NCI-H69 (cell line): ENCODE measurements at regions not wholly inside any gene's neighbourhood (a gene's known extent, or its start where the extent isn't known, plus 50 kb on each side); places are given as distances from the start of the nearest gene placed in this dataset.

Experiments used
- DNase-seq: peaks from one replicate; lab custom pipeline; 2025; lab: John Stamatoyannopoulos, UW

DNA sequence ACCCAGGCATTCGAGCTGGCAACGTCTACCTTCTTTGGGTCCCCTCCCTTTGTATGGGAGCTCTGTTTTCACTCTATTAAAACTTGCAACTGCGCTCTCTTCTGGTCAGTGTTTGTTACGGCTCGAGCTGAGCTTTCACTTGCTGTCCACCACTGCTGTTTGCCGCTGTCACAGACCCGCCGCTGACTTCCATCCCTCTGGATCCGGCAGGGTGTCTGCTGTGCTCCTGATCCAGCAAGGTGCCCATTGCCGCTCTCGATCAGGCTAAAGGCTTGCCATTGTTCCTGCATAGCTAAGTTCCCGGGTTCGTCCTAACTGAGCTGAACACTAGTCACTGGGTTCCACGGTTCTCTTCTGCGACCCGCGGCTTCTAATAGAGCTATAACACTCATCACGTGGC is 183.5 kb upstream of the GALNTL6 start:
- no peak for DNase-seq

DNA sequence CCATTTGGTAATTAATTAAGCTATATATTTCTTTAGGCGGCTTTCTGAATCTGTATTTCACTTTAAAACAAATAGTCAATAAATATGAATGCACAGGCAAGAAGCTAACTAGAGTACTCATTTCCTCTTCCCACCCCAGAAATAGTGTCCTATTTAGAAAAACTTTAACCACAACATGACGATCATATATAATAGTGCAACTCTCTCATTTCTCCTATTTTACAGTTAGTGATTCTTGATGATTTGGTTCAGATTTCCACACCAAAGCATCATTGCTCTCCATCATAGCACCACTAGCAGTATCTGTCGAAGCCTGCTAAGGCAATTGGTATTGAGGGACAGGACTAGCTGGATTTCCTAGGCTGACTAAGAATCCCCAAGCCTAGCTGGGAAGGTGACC is 184.0 kb upstream of the GALNTL6 start:
- DNase-seq, result no peak

DNA sequence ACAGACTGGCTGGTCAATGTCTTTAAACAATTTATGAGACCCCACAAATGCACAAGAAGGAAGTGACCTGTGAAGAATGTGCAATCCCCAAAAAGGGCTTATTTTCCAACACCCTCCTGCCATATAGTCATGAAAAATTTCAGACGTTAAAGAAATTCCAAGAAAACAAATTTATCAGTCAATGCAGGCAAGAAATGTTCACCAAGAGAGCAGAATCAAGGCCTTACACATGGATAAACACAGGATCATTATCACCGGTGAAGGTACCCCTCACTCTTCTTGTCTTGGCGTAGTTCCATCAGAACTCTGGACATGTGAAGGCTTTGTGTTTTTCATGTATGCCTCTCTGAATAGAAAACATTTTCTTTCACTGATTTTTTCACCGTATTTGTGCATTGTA is 186.7 kb upstream of the GALNTL6 start:
- no peak for DNase-seq

DNA sequence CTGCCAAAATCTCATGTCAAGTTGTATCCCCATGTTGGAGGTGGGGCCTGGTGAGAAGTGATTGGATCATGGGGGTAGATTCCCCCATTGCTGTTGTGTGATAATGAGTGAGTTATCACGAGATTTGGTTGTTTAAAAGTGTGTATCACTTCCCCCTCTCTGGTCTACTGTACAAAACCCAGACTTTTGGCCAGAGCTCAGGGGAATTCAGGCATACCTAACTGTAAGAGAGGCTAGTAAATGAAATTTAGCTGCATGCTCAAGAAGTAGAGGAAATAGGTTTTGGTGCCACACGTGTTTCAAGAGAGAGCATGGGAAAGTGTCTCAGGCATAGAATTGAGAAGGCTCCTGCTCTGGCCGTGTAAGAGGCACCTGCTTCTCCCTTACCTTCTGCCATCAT is 190.5 kb upstream of the GALNTL6 start:
- no peak for DNase-seq

DNA sequence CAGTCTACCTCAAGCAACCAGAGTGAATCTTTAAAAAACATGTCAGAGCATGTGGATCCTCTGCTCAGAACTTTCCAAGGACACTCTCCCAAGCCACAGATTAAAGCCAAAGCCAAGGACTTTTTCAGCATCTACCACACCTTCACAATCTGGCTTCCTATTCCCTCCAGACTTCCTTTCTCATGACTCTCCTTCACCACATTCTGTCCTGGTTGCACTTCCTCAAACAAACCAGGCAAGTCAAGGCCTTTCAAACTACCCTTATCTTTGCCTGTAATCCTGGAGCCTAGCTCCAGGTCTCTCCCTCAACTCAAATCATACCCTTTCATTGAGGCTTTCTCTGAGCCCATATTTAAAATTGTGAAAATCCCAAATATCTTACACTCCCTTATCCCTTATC is 191.6 kb upstream of the GALNTL6 start:
- DNase-seq, result no peak

DNA sequence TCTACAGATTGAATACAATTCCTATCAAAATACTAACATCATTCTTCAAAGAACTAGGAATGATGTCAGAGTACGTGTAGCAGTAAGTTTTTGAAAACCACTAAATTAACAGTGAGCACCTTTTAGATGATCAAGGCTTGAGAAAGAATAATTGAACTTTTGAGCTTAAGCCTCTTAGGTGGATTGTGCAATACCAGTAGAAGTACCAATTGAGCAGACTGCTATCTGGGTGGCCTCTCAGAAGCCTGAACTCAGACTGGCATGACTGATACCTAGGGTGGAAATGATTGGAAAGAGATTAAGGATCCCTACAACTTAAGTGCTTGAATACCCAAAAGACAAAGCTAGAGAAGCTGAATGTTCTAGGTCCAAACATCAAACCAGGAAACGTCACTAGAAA is 200.3 kb upstream of the GALNTL6 start:
- no peak for DNase-seq

DNA sequence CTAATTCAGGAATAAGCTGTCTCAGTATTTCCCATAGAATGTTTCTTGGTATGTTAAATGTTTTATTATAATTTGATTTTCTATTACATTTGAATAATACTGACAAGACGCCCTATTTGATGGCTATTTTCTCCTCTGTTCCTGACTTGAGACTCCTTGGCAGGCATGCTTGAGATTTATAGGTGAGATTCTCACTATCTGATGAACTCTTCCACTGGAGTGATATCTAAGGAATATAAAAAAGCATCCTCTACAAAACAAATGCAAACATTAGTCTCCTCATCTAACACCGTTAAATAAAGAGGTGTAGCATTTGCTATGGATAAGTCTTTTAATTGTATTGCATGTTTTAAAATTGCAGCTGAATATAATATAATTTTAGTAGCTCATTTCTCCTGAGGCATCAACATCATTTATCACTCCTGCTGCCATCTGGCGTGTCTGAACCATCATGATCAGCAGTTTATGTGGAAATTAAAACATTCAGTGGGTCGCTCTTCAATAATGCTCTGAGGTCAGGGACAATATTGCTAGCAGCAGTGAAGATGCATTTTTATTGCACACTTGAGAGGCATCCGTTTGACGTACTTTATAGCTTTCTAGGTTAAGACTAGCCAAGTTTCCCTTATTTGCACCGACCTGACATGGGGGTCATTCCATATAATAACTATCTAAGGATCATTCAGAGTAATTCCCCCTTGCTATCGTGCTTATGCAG is 210.4 kb upstream of the GALNTL6 start:
- peak; percentile 33 for DNase-seq

DNA sequence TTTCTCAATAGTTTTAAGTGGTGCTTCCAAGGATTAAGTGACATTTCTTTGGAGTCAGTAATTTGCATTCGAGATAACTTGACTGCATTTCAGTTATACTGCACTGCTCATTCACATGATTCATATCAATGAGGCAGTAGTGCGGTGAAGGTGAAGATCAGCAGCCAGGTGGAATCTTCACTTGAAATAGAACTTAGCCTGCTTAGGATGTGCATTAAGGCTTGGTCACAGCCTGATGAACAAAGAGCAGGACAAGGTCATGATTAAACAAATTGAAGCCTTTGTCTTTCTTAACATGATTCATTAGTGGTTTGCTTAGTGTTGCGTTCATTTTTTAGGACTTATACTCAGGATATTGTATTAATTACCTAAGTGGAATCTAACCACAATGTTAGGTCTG is 212.1 kb upstream of the GALNTL6 start:
- no peak for DNase-seq

DNA sequence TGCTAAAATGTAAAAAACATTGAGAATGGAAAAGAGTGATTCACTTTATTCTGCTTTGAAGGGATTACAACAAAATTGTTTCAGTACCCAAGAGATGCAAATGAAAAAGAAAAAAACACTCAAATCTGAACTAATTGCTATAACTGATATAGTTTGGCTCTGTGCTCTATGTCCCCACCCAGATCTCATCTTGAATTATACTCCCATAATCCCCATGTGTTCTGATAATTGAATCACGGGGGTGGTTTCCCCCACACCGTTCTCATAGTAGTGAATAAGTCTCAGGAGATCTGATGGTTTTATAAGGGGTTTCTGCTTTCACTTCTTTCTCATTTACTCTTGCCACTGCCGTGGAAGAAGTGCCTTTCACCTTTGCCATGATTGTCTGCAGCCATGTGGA is 213.6 kb upstream of the GALNTL6 start:
- DNase-seq, result no peak

DNA sequence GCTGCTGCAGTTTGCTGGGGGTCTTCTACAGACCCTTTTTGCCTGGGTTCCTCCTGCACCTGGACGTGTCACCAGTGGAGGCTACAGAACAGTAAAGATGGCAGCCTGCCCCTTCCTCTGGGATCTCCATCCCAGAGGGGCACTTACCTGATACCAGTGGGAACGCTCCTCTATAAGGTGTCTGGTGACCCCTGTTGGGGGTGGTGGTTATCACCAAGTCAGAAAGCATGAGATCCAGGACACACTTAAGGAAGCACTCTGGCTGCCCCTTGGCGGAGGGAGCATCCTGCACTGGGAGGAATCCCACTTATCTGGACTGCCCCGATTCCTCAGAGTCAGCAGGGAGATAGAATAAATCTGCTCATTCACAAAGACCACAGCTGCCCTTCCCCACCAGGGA is 218.9 kb upstream of the GALNTL6 start:
- no peak for DNase-seq

DNA sequence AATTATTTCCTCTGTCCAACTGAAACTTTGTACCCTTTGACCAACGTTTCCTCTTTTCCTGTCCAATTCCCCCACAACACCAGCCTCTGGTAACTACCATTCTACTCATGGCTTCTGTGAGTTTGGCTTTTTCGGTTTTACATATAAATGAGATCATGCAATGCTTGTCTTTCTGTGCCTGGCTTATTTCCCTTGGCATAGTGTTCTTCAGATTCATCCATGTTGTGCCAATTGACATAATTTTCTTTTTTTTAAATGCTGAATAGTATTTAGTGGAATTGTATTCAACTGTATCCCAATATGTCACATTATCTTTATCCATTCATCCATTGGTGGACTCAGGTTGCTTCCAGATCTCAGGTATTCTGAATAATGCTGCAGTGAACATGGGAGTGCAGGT is 222.5 kb upstream of the GALNTL6 start:
- no peak for DNase-seq

DNA sequence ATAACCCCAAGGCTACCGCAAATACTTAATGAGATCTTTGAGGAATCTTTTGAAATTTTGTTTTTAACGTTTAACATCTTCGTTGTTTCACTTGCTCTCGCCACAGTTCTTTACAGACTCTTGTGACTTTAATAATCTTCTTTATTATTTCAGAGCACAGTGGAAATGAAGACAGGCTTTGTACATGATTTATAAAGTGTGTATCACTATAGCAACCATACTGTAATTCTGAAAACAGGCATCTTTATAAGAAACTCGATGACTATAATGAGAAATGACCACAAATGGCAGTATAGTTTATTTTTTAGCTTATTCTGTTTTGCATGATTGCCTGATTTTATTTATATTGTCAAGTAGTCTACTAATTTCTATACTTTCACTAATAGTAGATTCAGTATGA is 224.4 kb upstream of the GALNTL6 start:
- DNase-seq, result no peak

DNA sequence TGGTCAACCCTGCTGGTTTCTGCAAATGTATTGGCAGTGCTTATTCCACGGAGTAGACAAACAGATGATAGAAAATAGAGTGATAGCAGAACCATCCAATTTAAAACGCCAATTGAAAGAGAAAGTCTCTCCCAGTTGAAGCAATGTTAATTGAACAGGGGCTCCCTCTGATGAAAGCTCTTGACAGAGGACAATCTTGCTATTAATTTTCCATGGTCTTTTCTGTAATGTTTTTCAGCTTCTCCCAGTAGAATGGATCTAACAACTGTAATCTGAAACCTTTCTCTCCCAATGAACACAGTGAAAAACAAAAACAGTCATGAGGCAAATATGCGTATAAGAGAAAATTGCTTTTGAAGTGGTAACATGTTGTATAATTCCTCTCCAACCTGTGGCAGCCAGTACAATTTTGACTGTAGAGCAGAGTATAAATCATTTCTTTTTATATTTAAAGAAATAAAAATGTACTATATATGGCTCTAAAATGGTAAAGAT is 225.1 kb upstream of the GALNTL6 start:
- DNase-seq, result no peak

DNA sequence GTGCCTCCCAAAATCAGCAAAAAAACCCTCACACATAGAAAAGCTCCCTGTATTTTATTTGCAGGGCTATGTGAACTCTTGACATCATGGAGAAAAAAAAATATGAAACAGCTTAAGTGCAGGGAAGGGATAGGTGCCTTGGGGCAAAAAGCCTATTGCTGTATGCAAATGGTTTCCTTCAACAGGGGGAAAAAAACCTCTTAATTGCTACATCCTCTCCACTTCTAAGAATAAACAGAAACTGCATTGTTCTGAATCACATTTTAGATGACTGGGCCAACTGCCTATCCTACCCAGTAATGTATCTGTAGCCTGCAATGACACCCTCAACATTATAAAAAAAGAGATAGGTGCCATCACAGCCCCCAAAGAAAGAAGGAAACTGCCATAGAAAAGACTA is 229.4 kb upstream of the GALNTL6 start:
- DNase-seq, result no peak

DNA sequence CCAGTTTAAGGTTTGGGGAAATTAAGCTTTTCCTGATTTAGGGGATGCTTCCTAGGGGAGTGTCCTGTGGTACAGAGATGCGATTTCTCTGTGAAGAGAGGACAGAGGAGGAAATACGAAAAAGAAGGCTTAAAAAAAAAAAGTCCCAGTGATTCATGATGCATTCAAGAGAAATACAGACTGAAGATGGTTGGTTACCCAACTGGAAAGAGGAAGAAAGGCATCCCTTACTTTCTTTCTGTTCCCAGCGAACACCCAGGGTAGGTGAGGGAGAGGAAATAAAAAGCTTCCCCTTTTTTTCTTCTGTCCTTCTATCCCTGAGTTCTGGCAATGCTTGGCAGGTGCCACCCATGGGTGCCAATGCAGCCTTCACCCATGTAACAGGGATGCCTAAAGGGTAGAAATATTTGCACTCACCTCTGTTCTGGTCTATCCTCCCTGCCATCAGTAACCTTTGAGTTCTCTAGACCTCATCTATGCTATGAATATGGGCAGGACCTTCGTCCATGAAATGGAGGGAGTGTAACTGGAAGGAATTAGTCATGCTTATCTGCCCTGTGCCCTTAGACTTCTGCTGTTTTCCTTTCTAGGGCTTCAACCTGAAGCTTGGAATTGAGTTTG is 230.1 kb upstream of the GALNTL6 start:
- DNase-seq, result no peak

DNA sequence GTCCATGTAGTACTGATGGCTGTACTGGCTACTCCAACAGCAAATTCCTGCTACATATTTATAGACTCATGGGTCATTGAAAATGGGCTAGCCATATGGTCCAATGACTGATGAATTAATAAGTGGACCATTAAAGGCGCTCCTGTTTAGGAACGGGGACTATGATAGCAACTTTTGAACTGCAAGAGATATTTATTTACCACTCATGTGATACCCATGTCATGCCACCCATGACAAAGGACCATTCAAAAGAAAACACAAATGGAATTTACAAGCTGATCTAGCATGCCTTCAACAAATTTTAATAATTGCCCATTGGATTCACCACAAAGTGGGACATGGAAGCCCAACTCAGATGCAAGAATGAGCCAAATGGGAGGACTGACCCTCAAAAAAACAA is 240.0 kb upstream of the GALNTL6 start:
- DNase-seq, result no peak

DNA sequence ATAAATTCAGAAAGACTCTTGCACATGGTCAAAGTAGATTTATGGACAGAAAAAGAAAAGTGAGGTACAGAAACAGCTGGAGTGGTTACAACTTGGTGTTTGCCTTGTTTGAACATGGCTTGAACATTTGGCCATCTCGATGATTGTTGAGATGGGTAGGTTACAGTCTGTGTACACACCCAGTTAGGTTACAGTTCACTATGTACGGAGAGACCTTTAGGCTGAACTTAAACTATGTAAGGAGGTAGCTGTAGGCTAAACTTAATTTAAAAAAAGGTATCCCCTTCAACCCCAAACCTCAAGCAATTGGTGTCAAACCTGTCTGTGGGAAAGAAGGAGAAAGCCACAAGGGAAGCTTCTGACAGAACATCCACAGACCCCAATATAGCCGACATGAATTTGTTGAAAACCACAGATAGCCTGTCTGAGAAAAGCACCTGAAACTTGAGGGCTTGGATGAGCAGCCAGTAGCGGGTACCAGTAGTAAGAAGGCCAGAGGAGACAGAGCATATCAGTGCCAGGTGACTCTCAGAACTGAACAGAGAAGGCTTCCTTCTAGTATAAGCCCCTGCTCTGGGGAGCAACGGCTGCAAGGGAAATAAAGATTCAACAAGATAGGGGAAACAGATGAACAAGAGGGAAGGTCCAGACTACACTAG is 247.9 kb upstream of the GALNTL6 start:
- DNase-seq, result no peak

DNA sequence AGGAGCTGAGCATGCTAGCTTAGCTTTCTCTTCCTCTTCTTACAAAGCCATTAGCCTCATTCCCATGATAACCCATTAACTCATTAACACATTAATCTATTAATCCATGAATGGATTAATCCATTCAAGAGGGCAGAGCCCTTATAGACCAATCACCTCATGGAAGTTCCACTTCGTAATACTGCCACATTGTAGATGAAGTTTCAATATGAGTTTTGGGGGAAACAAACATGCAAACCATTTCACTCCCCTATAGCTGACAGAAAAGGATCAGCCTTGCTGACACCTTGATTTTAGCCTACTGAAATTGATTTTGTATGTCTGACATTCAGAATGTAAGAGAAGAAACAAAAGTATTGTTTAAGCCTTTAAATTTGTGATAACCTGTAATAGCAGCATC is 251.8 kb upstream of the GALNTL6 start:
- DNase-seq, result no peak

DNA sequence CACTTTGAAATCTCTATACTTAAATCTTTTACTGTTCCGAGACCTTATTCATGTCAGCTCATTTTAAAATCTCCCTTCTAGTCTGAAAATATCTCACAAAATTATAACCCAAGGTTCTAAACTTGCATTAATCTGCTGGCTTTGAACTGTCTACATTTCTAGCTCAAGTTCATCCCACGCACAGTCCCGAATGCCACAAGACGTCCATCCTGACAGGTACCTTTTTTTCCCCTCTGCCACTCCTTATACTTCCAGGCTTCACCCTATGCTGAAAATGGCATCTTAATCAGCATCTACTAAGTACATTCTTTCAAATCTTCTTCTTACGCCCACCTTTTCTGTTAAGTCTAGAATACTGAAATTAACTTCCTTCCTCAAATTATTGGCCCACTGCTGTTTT is 259.2 kb upstream of the GALNTL6 start:
- no peak for DNase-seq

DNA sequence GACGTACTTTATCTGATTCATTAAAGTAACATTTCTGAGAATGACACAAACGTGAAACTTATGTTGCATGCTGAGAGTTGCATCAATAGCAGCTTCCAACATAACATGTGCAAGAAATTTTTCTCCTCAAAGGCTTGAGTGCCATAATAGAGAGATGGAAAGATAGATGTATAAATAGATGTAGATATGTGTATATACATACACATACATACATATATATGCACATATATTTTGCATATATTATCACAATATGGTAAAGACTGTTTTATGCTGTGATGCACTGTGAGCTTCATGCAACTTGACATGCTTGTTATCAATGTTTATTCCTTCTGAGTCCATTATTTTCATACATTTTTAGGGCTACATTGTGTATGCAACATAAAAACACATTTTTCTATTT is 270.6 kb upstream of the GALNTL6 start:
- no peak for DNase-seq

DNA sequence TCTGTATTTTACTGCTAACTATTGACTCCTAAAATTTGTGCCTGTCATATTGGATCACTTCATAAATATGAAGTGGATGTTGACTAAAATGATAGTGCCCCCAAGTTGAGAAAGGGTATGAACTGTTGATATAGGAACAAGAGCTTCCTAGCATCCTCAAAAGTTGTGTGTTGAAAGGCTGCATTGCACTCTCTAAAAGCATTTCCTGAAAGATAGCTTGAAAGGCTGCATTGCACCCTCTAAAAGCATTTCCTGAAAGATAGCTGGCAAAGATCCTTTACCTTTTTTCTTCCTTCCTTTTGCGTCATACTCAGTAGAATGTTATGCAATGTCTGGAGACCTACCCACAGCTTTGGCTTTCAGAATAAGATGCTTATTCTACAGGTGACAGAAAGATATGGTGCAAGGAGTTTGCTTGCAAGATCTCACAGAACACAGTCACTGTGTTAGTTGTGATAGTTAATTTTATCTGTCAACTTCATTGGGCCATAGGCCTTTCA is 274.6 kb upstream of the GALNTL6 start:
- DNase-seq, result no peak

DNA sequence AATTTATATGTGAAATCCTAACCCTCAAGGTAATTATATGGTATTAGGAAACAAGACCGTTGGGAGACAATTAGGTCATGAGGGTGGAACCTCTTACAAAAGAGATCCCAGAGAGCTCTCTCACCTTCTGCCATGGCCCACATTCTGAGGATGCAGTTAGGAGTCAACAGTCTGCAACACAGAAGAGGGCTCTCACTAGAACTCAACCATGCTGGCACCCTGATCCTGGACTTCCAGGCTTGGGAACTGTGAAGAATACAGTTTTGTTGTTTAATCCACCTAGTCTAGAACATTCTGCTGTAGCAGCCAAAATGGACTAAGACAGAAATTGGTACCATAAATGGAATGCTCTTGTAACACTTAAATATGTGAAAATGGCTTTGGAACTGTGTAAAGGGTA is 278.8 kb upstream of the GALNTL6 start:
- DNase-seq, result no peak

DNA sequence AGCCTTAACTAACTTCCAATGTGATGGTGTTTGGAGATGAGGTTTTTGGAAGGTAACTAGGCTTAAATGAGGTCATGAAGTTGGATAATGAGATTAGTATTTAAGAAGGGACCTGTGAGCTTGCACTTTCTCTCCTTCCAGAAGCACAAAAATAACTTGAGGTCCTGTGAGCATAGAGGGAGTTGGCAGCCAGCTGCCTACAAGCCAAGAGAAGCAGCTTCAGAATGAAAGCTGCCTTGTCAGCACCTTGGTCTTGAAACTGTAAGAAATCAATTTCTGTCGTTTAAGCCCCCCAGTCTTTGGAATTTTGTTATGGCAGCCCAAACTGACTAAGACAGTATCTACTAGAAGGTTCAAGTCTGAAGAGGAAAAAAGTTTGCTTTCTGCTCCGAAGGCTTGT is 280.2 kb upstream of the GALNTL6 start:
- no peak for DNase-seq
